GM12878 (cell line): ENCODE measurements at regions not wholly inside any gene's neighbourhood (a gene's known extent, or its start where the extent isn't known, plus 50 kb on each side); places are given as distances from the start of the nearest gene placed in this dataset.

Source experiments
- MYC ChIP-seq: IDR thresholded peaks from 2 replicates; pipeline ENCODE4 v1.6.1; 2011; ENCODE audit warnings: mild to moderate bottlenecking, low read length, moderate library complexity, inconsistent platforms; ENCODE audit not compliant: insufficient read depth, insufficient replicate concordance, insufficient read length, severe bottlenecking
- REST ChIP-seq: IDR thresholded peaks from 2 replicates; pipeline ENCODE4 v1.6.1; 2012; ENCODE audit warnings: mild to moderate bottlenecking, low read depth, low read length
- ZZZ3 ChIP-seq: IDR thresholded peaks from 2 replicates; pipeline ENCODE4 v1.6.1; 2011; ENCODE audit warnings: low read depth; ENCODE audit not compliant: control insufficient read depth, insufficient read length
- TF ChIP-seq, protein P1 (sequence below), 3 experiments: IDR thresholded peaks in 2 of 3; conservative IDR thresholded peaks in 1 of 3; 2 replicates each; pipeline ENCODE4 v1.5.1; 2011; ENCODE audit warnings: low read depth in 3 of 3, low read length in 3 of 3, mild to moderate bottlenecking in 3 of 3, control low read depth in 2 of 3, moderate library complexity in 2 of 3, inconsistent platforms in 1 of 3, mixed read lengths in 1 of 3; ENCODE audit not compliant: control insufficient read depth in 2 of 3, insufficient read depth in 1 of 3; ENCODE audit errors: extremely low read depth in 1 of 3
- TF ChIP-seq, protein P2 (sequence below): IDR thresholded peaks from 2 replicates; pipeline ENCODE4 v1.6.1; 2012; ENCODE audit warnings: low read depth, low read length, improper control_type of control experiment

DNA sequence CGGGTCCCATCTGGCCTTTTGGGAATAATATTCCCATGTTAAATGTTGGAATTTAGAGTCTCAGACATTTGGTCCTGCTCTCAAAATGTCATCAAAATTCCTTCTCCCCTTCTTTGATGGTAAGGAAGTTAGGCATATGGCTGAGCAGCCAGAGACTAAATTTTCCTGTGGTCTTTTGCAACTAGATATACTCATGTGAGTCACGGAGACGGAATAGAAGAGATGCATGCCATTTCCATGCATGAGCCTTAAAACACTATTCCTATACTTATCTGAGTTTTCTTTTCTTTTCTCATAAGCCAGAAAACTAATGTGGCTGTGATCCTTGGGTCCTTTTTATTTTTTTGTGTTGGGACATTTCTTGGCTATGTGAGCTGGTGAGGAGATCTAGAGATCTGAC, 105.3 kb downstream of the NR2F2 start:
- TF ChIP-seq MYC, result no peak
- TF ChIP-seq, protein P1, sequence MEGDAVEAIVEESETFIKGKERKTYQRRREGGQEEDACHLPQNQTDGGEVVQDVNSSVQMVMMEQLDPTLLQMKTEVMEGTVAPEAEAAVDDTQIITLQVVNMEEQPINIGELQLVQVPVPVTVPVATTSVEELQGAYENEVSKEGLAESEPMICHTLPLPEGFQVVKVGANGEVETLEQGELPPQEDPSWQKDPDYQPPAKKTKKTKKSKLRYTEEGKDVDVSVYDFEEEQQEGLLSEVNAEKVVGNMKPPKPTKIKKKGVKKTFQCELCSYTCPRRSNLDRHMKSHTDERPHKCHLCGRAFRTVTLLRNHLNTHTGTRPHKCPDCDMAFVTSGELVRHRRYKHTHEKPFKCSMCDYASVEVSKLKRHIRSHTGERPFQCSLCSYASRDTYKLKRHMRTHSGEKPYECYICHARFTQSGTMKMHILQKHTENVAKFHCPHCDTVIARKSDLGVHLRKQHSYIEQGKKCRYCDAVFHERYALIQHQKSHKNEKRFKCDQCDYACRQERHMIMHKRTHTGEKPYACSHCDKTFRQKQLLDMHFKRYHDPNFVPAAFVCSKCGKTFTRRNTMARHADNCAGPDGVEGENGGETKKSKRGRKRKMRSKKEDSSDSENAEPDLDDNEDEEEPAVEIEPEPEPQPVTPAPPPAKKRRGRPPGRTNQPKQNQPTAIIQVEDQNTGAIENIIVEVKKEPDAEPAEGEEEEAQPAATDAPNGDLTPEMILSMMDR (IDR thresholded peaks at IDR 0.05 in 2 of 3, conservative IDR thresholded peaks at IDR 0.05 in 1 of 3; ENCODE audit: control insufficient read depth in 2 of 3, extremely low read depth in 1 of 3, insufficient read depth in 1 of 3, low read depth in 3 of 3, low read length in 3 of 3), result no peak
- TF ChIP-seq REST, result no peak
- TF ChIP-seq ZZZ3, result no peak
- TF ChIP-seq, protein P2, sequence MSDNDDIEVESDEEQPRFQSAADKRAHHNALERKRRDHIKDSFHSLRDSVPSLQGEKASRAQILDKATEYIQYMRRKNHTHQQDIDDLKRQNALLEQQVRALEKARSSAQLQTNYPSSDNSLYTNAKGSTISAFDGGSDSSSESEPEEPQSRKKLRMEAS, result no peak
